ENCODE measurements at regions not wholly inside any gene's neighbourhood (a gene's known extent, or its start where the extent isn't known, plus 50 kb on each side); places are given as distances from the start of the nearest gene placed in this dataset.

DNA sequence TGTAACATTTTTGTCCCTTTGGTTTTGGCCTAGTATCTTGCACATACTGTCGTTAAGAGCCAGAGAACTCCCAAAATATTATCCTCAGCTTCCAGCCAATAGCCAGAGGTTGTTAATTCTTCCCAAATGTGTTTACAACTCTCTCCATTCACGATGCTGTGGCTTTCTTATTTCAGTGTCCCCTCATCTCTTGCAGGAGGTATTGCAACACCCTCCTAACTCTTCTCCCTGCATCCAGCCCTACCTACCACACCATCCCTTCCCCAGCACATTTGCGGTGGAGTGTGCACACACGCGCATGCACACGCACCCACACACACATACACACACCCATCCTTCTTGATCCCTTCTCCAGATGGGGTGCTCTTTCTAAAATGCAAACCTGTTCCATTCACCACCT is 75.6 kb upstream of the LMO2 start (continued):
- TF ChIP-seq, protein P1, sequence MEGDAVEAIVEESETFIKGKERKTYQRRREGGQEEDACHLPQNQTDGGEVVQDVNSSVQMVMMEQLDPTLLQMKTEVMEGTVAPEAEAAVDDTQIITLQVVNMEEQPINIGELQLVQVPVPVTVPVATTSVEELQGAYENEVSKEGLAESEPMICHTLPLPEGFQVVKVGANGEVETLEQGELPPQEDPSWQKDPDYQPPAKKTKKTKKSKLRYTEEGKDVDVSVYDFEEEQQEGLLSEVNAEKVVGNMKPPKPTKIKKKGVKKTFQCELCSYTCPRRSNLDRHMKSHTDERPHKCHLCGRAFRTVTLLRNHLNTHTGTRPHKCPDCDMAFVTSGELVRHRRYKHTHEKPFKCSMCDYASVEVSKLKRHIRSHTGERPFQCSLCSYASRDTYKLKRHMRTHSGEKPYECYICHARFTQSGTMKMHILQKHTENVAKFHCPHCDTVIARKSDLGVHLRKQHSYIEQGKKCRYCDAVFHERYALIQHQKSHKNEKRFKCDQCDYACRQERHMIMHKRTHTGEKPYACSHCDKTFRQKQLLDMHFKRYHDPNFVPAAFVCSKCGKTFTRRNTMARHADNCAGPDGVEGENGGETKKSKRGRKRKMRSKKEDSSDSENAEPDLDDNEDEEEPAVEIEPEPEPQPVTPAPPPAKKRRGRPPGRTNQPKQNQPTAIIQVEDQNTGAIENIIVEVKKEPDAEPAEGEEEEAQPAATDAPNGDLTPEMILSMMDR (conservative IDR thresholded peaks at IDR 0.05; ENCODE audit: low read depth in 2 of 2) = no peak
- TF ChIP-seq EZH2 (IDR thresholded peaks at IDR 0.05; ENCODE audit: low read depth, unreplicated experiment) (no peak), NANOG (IDR thresholded peaks at IDR 0.05; ENCODE audit: borderline replicate concordance) (no peak)

DNA sequence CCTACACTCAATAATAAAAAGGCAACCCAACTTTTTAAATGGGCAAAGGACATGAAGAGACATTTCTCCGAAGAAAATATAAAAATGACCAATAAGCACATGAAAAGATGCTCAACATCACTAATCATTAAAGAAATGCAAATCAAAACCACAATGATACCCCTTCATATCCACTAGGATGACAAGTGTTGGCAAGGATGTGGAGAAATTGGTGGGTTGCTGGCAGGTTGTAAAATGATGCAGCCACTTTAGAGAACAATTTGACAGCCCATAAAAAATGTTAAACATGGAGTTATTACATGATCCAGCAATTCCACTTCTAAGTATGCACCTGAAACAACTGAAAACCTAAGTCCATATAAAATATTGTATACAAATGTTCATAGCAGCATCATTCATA is 73.2 kb upstream of the LMO2 start:
- H3K4me3 ChIP-seq = no peak overlapping the region
- Mint-ChIP-seq H3K4me1 (no peaks in the 10 kb centered on the region), H3K27ac (no peak overlapping the region), H3K4me3 (no peak overlapping the region), H3K27me3 (ENCODE audit: insufficient read depth, low read depth, poor library complexity) (peaks cover 2% of the 10 kb centered on the region), H3K36me3 (ENCODE audit: low read depth) (no peaks in the 10 kb centered on the region), H3K9me3 (no peaks in the 10 kb centered on the region)
- no peaks in the 10 kb centered on the region for H3K79me2 ChIP-seq (replicated peaks; ENCODE audit: insufficient read depth)
- ATAC-seq (no peak), DNase-seq (ENCODE audit: low spot score) (no peak)
- no peaks in the 10 kb centered on the region for H3K9me2 ChIP-seq (ENCODE audit: insufficient read depth)
- no peak overlapping the region for H2AFZ ChIP-seq
- H3K27me3 ChIP-seq (ENCODE audit: insufficient read depth) = no peaks in the 10 kb centered on the region
- H3K4me1 ChIP-seq (ENCODE audit: insufficient read depth) = no peaks in the 10 kb centered on the region
- H3K27ac ChIP-seq (ENCODE audit: low read depth) = no peak overlapping the region
- no peaks in the 10 kb centered on the region for H4K20me1 ChIP-seq (replicated peaks; ENCODE audit: insufficient read depth)
- no peak overlapping the region for H3K4me2 ChIP-seq
- H3F3A ChIP-seq (replicated peaks; ENCODE audit: low read depth) = no peaks in the 10 kb centered on the region
- H3K36me3 ChIP-seq (ENCODE audit: insufficient read depth) = no peaks in the 10 kb centered on the region
- TF ChIP-seq STAT1 (IDR thresholded peaks at IDR 0.05; ENCODE audit: unreplicated experiment) = no peak
- TF ChIP-seq, protein P1 (conservative IDR thresholded peaks at IDR 0.05; ENCODE audit: low read depth in 2 of 2) = no peak
- TF ChIP-seq, protein P2, sequence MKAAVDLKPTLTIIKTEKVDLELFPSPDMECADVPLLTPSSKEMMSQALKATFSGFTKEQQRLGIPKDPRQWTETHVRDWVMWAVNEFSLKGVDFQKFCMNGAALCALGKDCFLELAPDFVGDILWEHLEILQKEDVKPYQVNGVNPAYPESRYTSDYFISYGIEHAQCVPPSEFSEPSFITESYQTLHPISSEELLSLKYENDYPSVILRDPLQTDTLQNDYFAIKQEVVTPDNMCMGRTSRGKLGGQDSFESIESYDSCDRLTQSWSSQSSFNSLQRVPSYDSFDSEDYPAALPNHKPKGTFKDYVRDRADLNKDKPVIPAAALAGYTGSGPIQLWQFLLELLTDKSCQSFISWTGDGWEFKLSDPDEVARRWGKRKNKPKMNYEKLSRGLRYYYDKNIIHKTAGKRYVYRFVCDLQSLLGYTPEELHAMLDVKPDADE (IDR thresholded peaks at IDR 0.05) = no peak
- TF ChIP-seq POLR2AphosphoS5 (IDR thresholded peaks at IDR 0.05; ENCODE audit: low read depth) = no peak
- no peak for TF ChIP-seq EZH2 (IDR thresholded peaks at IDR 0.05; ENCODE audit: low read depth, unreplicated experiment)
- no peak for TF ChIP-seq CREB1 (CRISPR knock-in tag; IDR thresholded peaks at IDR 0.05; ENCODE audit: low read depth)
- TF ChIP-seq, protein P3, sequence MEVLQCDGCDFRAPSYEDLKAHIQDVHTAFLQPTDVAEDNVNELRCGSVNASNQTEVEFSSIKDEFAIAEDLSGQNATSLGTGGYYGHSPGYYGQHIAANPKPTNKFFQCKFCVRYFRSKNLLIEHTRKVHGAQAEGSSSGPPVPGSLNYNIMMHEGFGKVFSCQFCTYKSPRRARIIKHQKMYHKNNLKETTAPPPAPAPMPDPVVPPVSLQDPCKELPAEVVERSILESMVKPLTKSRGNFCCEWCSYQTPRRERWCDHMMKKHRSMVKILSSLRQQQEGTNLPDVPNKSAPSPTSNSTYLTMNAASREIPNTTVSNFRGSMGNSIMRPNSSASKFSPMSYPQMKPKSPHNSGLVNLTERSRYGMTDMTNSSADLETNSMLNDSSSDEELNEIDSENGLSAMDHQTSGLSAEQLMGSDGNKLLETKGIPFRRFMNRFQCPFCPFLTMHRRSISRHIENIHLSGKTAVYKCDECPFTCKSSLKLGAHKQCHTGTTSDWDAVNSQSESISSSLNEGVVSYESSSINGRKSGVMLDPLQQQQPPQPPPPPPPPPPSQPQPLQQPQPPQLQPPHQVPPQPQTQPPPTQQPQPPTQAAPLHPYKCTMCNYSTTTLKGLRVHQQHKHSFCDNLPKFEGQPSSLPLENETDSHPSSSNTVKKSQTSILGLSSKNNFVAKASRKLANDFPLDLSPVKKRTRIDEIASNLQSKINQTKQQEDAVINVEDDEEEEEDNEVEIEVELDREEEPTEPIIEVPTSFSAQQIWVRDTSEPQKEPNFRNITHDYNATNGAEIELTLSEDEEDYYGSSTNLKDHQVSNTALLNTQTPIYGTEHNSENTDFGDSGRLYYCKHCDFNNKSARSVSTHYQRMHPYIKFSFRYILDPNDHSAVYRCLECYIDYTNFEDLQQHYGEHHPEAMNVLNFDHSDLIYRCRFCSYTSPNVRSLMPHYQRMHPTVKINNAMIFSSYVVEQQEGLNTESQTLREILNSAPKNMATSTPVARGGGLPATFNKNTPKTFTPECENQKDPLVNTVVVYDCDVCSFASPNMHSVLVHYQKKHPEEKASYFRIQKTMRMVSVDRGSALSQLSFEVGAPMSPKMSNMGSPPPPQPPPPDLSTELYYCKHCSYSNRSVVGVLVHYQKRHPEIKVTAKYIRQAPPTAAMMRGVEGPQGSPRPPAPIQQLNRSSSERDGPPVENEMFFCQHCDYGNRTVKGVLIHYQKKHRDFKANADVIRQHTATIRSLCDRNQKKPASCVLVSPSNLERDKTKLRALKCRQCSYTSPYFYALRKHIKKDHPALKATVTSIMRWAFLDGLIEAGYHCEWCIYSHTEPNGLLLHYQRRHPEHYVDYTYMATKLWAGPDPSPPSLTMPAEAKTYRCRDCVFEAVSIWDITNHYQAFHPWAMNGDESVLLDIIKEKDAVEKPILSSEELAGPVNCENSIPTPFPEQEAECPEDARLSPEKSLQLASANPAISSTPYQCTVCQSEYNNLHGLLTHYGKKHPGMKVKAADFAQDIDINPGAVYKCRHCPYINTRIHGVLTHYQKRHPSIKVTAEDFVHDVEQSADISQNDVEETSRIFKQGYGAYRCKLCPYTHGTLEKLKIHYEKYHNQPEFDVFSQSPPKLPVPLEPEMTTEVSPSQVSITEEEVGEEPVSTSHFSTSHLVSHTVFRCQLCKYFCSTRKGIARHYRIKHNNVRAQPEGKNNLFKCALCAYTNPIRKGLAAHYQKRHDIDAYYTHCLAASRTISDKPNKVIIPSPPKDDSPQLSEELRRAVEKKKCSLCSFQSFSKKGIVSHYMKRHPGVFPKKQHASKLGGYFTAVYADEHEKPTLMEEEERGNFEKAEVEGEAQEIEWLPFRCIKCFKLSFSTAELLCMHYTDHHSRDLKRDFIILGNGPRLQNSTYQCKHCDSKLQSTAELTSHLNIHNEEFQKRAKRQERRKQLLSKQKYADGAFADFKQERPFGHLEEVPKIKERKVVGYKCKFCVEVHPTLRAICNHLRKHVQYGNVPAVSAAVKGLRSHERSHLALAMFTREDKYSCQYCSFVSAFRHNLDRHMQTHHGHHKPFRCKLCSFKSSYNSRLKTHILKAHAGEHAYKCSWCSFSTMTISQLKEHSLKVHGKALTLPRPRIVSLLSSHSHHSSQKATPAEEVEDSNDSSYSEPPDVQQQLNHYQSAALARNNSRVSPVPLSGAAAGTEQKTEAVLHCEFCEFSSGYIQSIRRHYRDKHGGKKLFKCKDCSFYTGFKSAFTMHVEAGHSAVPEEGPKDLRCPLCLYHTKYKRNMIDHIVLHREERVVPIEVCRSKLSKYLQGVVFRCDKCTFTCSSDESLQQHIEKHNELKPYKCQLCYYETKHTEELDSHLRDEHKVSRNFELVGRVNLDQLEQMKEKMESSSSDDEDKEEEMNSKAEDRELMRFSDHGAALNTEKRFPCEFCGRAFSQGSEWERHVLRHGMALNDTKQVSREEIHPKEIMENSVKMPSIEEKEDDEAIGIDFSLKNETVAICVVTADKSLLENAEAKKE (CRISPR knock-in tag; IDR thresholded peaks at IDR 0.05) = no peak
- no peak for TF ChIP-seq ZNF331 (CRISPR knock-in tag; IDR thresholded peaks at IDR 0.05; ENCODE audit: low read depth)
- no peak for TF ChIP-seq ZNF114 (CRISPR knock-in tag; IDR thresholded peaks at IDR 0.05)
- no peak for TF ChIP-seq EZH2phosphoT487 (IDR thresholded peaks at IDR 0.05; ENCODE audit: unreplicated experiment)
